T-helper 9 cell (primary cell): ENCODE measurements at regions not wholly inside any gene's neighbourhood (a gene's known extent, or its start where the extent isn't known, plus 50 kb on each side); places are given as distances from the start of the nearest gene placed in this dataset.
A peak's percentile ranks its signal among the peaks of the same experiment; 100 is the strongest.

Experiments used
- DNase-seq: peaks from one replicate; pipeline ENCODE4 v3.0.0-alpha.2; 2020

DNA sequence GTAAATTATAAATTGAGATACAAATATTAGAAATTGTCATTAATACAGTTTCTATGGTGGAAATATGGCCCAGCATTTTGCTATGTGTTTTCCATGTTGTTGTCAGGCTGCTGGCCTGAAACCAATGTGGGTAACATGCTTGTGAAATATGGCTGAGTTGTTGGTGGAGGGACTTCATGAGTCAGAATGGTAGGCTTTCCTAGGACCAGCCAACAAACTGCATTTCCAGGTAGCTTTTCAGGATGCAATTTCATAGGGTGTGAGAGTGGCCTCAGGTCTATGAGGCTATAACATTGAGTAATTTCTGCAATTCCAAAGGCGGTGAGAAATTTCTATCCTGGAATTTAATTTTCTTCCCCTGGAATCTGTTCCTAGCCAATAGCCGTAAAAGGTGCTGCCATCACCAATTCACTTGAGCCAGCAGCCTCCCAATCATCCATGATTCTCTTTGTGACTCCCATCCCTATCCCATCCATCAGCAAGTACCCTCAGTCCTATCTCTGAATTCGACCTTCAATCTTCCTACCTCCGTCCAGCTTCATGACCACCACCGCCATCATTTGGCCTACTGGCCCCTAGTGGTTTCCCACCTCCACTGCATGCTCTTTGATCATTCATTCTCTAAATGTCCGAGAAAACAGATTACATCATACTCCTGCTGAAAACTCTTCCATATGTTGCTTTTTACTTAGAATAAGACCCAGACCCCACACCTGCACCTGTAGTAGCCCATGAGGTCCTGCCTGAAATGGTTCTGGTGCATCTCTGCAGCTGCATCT lies 276.6 kb upstream of the CFAP20DC start:
- no peak for DNase-seq

DNA sequence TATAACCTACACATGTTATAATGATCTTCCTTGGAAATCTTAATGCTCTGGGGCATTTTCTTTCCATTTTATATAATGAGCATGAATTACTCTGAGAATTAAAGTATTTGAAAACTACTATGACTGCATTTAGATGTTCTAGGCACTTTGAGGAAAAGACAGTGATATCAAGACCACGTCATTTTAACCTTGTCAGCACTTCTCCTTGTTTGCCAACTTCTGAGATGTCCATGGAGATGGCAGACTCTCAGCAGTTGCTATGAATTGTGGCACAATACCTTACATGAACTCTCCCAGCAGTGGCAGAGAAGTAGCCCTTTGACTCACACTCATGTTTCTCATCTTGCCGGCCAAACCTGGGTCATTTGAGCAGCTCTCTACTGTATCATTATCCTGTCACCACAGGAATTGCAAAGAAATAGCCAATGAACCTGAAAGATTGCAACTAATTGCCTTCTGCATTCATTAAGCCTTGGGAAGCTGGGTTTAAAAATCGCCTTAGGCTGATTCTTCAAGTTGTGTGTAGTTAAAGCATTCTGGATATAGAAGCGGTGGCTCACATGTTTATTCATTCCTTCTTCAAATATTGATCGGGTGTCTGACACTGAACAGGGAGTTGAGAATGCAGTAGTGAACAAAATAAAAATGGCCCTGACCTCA lies 272.2 kb upstream of the CFAP20DC start:
- DNase-seq = no peak

DNA sequence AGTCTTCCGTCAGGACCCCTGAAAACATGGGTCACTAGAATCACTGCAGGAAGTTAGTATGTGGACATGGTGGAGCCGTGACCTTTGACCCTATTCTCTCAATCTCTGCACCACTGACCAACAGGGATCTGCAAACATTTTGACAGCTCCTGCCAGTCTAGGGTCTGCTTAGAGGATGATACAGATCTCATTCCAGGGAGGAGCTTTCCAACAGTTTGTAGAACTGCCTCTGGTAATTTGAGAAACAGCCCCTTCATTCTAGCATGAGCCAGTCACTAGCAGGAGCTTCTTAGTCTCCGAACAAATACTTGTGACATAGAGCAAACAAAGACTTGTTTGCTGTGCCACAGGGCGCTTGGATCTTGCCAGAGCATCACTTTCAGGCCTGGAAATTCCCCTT lies 270.3 kb upstream of the CFAP20DC start:
- no peak for DNase-seq

DNA sequence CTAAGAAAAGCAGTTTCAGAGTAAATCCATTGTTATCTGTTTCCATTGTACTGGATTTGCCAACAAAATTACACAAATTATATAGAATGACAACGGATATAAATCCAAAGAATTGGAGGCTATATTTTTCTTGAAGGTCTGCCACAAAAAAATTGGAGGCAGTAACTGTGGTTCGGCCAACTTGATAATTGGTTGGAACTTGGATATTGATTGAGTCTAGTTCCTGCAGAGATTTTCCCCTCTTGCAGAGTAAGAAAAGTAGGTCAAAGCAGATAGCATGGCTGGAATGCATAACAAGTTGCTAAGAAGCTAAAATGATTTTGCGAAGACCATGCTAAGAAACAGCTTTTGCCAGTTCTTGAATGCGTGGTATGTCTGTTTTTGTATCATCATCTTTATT lies 269.6 kb upstream of the CFAP20DC start:
- DNase-seq = no peak

DNA sequence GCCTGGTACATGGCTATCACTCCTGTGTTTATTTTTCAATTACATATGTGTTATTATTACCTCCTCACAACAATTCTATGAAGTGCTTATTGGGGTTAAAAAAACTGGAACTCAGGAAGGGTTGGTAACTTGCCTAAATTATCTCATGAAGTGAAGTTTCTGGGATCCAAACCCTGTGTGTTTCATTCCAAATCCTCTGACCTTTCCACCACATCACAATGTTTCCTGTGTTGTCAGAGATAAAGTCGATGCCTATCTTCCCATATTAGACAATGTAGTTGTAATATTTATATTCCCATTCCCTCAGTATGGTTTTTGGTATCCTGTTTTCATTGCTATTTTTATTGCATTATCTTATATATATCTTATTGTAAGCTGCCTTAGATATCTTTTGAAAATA lies 269.1 kb upstream of the CFAP20DC start:
- DNase-seq = no peak

DNA sequence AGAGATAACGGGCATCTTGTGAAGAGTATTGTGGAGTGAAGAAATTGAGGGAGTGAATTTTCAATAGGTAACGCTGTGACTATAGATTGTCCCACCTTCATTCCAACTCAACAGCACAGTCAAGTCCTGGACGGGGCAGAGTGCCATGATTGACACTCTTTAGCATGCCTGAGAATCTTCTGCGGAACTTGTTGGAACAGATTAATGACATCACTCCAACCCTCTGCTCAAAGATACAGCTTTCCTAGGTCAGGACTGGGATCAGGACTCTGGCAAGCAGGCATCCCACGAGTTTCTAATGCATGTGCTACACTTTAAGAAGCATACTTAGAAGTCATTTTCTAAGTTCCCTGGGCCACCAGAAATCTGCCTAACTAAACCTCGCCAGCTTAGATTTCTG lies 267.6 kb upstream of the CFAP20DC start:
- no peak for DNase-seq

DNA sequence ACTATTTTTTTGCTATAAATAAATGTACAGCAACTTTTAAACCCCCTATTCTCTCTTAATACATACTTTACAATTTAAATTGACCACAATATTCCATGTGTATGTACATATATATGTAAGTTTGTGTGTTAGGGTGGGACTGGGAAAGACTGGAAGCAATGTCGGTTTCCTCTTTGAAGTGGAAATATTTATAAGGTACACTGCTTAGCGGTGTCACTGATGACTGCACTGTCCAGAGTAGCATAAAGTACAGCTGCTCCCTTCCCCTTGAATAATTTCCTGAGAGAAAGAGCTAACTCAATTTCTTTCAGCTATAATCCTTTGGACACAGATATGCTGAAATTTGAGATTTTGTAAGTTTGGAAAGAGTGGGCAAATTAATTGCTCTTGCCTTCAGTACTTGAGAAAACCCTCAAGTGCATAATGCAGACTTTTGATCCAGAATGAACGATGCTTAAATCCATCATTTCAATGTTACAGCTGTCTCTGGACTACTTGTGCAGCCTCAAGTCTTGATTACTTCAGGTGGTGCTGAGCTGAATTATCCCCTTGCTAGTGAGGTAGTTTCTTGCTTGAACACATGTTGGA lies 267.0 kb upstream of the CFAP20DC start:
- no peak for DNase-seq

DNA sequence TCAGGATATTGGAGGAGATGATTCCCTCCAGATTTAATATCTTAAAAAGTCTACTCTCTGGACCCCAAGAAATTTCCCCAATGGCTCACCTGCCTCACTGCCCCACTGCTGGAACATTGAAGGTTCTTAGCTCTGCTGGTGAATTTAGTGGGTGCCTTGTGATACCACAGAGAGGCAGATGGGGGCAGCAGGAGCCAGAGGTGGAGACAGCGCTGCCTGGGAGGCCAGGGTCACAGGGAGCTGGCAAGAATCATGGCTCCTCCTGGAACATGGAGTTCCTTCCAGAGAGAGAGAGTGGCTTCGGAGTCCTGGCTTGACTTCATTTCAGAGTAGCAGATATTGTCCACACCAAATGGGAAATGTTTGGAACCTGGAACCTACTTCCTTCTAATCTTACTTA lies 263.5 kb upstream of the CFAP20DC start:
- DNase-seq = peak; percentile 5

DNA sequence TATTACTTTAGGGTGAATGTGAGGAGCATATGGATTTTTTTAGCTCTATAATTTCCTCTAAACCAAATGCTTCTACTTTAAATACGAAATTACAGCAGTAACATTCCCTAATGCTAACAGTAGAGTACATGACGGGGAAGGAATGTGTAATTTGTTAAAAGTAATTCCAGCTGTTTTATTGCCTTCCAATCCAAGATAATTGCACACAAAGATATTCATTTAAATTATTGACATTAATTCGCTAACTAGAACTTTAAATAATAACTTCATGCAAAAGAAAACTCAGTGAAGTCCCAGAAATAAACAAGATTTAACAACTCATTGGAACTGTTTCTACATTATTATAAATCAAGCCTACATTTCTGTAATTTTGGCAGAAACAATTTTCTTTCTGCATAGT lies 261.4 kb upstream of the CFAP20DC start:
- no peak for DNase-seq

DNA sequence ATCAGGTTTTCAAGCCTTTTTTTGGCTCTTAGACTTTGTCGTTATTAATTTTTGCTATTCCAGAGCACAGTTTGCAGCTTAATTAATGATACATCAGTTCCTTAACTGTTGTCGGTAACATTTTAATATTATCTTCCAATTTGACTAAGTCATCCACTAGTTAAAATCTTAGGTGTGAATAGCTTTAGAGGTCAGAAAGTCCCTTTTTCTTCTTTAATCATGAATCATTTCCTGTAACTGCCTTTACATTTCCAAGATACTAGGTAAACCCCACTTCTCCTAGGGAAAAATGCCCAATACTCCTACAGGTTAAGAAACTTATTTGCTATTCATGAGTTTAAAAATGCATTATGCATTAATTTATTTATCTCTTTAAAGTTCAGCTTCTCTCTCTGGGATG lies 260.9 kb upstream of the CFAP20DC start:
- DNase-seq = no peak

DNA sequence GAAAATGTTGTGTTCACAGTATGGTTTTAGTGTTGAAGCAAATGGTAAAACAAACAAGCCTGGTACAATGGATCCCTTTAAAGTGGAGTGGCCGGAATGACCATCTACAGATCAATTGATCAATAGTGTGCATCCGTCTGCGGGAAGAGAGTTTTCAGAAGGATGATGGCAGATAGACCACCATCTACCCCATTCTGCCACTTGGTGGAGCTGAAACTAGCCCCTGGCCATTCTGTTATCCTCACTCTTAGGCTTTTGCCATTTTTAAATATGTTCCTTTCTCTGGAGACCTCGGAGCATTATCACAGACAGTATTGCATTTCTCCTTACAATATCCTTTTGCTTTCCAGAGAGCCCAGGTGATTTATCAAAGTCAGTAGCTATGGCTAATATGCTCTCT lies 258.9 kb upstream of the CFAP20DC start:
- no peak for DNase-seq

DNA sequence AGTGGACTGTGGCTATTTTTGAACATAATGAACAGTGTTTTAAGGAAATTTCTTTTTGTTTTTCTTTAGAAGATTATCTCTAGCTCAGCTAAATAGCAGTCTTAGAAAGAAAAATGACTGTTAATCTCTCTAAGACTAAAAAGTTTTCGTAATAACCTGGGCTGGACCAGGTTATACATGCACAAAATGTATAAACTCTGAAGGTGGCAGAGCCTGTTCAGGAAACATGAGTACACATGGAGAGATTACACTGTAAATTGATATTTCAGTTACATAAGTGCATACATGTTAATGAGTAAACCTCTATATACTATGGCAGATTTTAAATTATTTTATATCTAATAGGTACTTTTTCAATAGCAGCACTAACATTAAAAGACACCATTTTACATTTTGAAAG lies 258.2 kb upstream of the CFAP20DC start:
- no peak for DNase-seq

DNA sequence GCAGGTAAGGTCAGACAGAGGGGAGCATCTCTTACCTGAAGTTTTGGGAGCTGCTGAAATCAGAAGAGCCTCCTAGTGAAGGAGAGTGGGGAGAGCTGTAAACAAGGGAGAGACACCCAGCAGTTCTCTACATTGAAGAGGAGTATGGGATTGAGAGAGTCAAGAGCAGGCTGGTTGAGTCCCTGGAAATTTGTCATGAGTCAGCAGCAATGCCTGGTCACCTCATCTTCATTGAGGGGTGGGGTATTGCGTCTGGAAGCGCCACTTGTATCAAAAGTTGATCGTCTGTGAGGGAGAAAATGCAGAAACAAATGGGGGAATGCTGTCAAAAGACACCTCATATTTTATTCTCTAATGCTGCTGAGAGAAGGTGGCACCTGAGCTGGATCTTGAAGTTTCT lies 256.6 kb upstream of the CFAP20DC start:
- DNase-seq = no peak

DNA sequence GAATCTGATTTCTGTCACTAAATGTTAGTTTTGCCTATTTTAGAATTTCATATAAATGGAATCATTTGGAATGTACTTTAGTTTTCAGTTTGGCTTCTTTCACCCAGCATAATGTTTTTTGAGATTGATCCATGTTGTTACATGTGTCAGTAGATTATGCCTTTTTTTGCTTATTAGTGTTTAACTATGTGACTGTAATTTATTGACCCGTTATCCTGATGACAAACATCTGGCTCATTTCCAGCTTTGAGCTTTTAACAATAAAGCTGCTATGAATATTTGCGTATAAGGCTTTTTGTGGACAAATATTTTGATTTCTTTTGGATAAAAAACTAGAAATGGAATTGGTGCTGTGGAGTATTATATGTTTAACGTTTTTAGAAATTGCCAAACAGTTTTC lies 254.5 kb upstream of the CFAP20DC start:
- no peak for DNase-seq

DNA sequence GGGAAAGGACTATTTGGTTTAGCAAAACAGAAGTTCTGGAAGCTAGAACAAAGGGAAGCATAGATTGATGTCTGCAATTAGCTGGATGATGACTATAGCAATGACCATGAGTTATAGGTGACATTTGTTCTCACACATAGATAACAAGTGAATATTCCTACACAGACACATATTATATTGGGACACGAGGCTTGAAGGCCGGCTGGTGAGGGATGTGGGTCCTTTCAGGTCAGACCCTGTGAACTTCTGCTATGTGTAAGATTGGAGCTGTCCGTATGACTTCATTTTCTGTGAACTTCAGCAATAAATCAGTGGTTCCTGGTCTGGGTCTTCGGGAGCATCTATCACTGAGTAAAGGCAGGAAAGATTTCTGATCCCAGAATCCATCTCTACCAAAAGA lies 253.6 kb upstream of the CFAP20DC start:
- DNase-seq = no peak

DNA sequence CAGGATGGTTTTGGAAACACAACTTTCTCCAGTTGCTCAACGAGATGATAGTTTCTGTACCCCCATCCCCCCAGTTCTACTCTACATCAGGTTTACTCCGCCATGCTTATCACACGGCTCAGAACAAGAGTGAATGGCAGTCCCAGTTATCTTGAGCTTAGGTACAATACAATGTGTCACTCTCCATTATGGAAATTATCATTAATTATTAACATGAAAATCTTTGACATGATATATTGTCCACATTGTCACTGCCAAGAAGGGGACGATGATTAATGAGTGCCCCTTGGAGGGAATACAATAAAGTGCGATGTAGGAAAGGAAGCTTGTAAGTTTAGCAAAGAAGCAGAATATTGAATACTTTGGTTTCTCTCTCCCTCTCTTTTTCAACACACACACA lies 252.6 kb upstream of the CFAP20DC start:
- no peak for DNase-seq

DNA sequence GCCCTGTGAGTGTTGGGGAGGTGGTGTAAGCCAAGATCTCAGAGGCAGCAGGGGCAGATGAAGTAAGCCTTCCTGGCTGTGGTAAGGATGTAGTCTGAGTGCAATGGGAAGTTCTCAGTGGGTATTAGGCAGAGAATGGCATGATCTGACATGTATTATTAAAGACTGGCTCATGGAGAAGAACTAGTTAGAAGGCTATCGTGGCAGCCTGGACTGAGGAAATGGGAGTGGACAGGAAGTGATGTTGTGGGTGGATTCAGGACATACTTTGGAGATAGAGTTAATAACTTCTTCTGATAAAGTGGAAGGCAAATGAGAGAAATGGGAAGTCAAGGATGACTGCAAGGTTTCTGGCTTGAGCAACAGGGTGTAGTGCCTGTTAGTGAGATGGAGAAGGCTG lies 250.9 kb upstream of the CFAP20DC start:
- no peak for DNase-seq

DNA sequence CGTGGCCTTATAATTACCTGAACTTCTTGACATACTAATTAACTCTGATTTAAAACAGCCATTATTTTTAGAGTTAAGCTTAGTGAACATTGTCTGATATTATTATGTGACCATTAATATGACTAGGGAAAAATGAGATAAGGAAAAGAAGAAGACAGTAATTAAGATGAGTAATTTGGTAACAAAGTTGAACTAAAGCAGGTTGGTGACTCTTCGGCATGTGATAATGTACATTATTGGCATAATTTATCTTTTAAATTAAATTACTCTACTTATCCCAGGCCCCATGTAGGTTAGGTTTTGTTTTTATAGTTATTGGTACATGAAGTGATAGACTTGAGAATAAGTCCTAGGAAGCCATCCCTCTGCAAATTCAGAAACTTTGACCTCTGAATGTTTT lies 249.7 kb upstream of the CFAP20DC start:
- no peak for DNase-seq

DNA sequence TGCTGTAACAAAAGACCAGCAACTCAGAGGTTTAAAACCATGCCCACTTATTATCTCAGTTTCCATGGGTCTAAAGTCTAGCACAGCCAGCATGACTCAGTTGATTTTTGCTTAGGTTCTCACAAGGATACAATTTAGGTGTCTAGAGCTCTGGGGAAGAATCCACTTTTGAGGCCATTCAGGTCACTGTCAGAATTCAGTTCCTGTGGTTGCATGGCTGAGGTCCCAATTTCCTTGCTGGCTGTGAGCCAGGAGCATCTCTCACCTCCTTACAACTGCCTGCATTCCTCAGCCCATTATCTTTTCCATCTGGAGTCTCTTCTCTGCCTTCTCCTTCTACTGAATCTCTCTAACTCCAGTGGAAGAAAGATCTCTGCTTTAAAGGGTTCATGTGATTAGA lies 240.5 kb upstream of the CFAP20DC start:
- DNase-seq = no peak

DNA sequence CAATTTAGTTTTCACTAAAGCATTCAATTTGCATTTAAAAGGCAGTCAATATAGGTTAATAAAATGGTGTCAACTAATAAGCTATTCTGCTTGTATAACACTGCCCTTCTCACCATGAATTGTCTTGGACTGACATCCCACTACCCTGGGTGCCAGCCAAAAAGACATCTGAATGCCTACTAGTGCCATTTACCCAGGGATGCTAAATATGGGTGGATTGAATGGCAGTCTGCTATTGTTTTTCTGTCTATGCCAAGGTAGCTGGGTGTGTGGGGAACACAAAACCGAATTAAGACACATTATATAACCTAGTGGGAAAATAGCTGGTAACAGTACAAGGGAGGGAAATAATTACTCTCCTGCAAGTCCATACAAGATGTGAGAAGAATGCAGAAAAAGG lies 240.0 kb upstream of the CFAP20DC start:
- no peak for DNase-seq

DNA sequence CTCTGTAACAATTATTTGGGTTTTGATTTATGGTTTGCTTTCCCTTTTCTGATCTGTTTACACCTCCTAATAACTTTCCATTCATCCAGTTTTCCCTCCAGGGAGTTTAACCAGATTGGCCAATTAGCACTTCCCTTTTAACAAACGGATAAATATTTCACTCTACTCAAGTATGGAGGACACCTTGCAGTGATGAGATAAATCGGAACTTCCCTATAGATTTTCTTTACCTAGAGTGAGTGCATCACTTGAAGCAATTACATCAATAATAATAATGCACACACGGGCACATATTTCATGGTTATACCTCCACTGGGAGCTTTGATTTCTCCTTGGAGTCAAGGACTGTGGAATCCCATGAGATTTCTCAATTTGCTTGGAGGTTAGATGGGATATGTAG lies 239.1 kb upstream of the CFAP20DC start:
- no peak for DNase-seq

DNA sequence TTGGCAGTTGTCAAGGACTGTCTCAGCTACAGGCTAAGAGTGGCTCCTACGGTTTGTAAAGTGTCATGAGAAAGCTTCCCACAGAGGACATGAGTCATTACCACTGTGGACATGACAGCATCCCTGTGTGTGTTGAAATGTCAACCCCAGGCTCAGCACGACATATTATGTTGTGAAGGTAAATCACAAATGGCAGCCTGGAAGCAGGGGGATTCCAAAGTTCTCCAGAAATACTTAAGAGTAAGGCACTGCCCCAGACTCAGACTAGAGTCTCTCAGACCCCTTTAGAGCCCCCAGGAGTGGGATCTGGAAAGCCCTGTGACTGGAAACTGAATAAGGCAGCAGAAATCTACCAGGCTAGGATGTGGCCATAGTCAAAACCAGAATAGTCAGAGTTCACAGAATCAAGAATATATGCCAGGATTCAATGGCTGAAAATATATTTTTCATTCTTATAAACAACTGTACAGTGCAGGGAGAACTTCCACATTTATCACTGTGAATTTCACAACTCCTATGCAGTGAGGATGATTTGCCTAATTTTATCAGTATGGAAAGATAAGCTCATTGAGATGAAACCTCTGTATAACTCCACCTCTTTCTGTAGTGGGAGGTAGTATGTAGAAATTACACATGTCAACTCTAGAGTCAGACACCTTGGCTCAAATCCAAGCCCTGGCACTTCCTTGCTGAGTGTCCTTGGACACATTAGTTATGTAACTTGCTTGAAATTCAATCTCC lies 237.1 kb upstream of the CFAP20DC start:
- no peak for DNase-seq

DNA sequence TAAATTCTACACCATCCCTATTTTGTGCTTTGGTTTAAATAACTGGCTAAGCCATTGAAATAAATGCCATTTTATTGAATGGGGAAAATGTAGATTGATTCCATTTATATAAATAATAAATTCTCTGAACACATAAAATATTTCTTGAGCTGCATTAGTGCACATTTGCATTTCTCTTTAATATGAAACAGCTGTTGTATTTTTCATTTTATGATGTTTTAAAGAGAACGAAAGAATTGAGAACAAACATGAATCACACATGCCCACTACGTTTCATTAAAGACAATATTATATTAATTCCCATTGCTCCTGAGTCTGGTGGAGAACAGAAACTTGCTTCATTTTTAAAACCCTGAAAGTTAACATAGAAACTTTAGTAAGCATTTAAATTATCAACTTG lies 235.7 kb upstream of the CFAP20DC start:
- DNase-seq = no peak

DNA sequence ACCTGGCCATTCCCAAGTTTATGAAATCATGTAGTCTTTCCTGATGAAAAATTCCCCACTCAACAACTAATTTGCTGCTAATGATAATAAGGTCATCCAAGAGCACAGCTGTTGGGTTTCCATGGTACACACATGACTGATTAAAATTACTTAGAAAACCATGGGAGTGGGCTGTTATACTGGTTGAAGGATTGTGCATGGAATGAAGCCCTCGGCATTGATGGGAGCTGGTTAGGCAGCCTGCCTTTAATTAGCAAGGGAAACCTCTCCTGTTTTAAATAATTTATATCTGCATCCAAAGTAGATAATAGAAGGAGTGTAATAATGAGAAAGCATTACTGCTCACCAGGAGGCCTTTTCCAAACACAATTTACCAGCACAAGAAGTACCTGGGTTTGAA lies 235.1 kb upstream of the CFAP20DC start:
- DNase-seq = no peak
